OCI-M2 (cell line): ENCODE measurements at regions not wholly inside any gene's neighbourhood (a gene's known extent, or its start where the extent isn't known, plus 50 kb on each side); places are given as distances from the start of the nearest gene placed in this dataset.
"Not testable (repeated sequence)": the region's sequence is repeated elsewhere in the genome, so short reads cannot be mapped to it uniquely, and the experiment has no call there.

Experiments used
- DNase-seq: peaks from one replicate; lab custom pipeline; 2025; ENCODE audit not compliant: unreplicated experiment; lab: John Stamatoyannopoulos, UW

DNA sequence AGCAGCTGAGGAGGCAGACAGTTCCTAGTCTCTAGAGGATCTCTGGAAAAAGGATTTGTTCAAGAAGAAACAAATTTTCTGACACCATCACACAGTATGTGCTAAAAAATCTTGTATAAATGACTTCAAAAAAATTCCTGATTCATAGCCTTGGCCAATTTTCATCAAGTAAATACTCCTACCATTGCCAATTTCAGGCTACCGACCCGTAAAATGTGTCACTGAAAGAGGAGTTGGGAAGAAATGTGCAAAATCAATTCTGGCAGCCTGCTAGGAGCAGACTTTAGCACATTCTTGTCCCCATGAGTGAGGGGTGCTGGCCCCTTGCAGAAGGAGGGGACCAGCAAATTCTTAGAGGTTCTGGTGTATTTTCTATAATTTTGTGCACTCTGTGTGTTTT is 109.4 kb downstream of the TMEM30B start:
- DNase-seq: no peak

DNA sequence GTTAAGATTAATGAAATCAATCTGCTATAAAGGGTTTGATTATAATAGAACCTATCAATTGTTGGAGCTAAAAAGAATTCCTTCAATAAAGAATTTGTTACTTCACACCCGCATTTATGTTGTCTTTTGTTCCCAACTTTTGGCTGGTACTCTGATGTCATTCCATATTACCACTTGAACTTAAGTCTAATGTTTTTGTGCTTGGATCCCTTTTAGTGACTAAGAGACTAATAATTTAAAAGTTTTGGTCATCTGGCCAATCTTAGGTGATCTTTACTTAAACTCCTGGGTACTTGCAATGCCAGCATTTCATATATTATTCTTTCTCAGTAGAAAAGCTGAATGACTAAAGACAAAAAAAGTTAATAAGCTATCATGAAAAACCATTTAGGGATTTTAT is 113.0 kb downstream of the TMEM30B start:
- no peak for DNase-seq

DNA sequence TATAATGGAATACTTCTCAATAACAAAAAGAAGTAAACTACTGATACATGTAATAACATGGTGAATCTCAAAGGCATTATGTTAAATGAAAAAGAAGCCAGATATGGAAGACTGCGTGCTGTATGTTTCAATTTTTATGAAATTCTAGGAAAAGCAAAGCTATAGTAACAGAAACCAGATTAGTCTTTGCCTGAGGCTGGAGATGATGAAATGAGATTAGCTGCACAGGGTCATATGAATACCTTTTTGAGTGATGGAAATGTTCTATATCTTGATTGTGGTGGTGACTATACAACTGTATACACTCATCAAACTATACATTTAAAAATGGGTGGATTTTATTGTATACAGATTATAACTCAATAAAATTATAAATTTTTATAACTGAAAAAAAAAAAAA is 113.5 kb downstream of the TMEM30B start:
- DNase-seq: no peak

GRCh38 chr14:61160798-61161197 is 120.3 kb downstream of the TMEM30B start:
- no peak for DNase-seq

DNA sequence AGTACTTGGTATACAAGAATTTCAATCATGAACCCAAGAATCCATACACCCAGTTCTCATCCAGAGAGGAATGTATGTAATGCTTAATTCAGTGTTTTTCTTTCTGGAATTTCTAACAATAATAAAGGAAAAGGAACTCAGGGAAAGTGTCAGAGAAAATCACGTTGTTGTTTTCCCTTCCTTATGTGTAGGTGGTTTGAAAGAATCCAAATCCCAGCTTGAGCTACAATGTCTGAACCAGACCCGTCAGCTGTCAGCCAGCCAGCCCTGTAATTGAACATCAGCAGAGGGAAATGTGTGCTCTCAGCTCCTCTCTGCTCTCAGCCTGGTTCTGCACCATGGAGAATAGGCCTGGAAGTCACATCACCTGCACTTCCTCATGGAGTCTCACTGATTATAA is 126.5 kb downstream of the TMEM30B start:
- DNase-seq: no peak

GRCh38 chr14:61153914-61154545 is 127.1 kb downstream of the TMEM30B start:
- DNase-seq: no peak

GRCh38 chr14:61153431-61153830 is 127.7 kb downstream of the TMEM30B start:
- DNase-seq: no peak

DNA sequence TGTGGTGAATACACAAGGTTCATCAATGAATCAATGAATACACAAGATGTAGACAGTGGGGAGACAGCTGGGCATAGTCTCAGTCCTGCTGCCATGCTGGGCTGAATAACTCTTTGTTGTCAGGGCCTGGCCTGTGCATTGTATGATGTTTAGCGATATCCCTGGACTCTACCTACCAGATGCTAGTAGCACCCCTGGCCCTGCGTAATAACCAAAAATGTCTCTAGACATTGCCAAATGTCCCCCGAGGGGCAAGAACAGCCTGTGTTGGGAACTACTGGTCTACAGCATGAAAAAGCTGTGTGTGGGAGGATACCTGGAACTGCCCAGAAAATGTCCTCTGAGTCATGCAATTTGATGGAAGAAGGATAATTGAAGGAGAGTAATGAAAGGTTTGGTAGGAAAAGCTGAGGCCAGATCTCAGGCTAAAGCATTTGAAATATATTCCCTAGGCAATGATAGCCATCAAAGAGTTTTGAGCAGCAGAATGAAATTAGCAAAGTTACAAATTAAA is 128.2 kb downstream of the TMEM30B start:
- no peak for DNase-seq

GRCh38 chr14:61151251-61151650 is 129.9 kb downstream of the TMEM30B start:
- DNase-seq: no peak

- no peak for DNase-seq
Observed at GRCh38 chr14:61150851-61151250, 130.3 kb downstream of the TMEM30B start.

- no peak for DNase-seq
Observed at GRCh38 chr14:61149896-61150295, 131.2 kb downstream of the TMEM30B start.

- no peak for DNase-seq
Observed at GRCh38 chr14:61148742-61149350, 132.3 kb downstream of the TMEM30B start.

- no peak for DNase-seq
Observed at GRCh38 chr14:61147831-61148549, 133.1 kb downstream of the TMEM30B start.

DNA sequence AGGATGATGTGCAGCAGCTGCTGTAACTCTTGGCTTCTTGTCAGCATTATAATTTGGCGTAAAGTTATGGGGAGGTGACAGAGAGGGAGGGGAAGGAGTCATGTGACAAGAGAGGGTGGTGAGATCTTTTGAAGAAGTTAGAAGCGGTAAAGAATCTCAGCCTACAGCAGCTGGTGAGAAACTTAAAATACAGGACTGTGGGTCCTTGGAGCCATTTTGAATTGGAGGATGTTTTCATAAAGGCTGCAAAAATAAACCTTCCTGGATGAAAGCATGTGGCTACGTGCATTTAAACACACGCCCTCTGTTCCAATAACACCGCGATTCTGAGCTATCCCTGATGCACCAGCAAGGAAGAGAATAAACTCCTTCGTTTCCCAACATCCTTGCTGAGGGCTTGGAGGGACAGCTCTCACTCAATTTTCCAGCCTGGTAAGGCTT is 133.7 kb downstream of the TMEM30B start:
- DNase-seq: no peak

- DNase-seq: no peak
Observed at GRCh38 chr14:61146899-61147298, 134.2 kb downstream of the TMEM30B start.

GRCh38 chr14:61145903-61146481 is 135.1 kb downstream of the TMEM30B start:
- no peak for DNase-seq

GRCh38 chr14:61145034-61145902 is 135.9 kb downstream of the TMEM30B start:
- DNase-seq: no peak

DNA sequence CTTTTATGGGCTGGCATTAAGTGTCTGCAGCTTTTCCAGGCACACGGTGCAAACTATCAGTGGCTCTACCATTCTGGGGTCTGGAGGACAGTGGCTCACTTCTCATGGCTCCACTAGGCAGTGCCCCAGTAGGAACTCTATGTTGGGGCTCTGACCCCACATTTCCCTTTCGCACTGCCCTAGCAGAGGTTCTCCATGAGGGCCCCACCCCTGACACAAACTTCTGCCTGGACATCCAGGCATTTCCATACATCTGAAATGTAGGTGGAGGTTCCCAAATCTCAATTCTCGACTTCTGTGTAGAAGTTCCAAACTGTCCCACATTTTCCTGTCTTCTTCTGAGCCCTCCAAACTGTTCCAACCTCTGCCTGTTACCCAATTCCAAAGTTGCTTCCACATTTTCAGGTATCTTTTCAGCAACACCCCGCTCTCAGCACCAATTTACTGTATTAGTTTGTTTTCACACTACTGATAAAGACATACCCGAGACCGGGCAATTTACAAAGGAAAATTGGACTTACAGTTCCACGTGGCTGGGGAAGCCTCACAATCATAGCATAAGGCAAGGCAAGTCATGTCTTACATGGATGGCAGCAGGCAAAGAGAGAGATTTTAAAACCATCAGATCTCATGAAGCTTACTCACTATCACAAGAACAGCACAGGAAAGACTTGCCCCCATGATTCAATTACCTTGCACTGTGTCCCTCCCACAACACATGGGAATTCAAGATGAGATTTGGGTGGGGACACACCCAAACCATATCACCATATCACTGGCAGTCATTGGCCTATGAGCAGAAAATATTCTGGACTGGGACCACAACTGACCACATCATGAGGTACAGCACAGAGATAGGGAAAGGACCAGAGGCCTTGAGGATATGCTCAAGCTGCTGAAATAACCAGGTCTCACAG is 136.8 kb downstream of the TMEM30B start:
- not testable (repeated sequence) for DNase-seq

DNA sequence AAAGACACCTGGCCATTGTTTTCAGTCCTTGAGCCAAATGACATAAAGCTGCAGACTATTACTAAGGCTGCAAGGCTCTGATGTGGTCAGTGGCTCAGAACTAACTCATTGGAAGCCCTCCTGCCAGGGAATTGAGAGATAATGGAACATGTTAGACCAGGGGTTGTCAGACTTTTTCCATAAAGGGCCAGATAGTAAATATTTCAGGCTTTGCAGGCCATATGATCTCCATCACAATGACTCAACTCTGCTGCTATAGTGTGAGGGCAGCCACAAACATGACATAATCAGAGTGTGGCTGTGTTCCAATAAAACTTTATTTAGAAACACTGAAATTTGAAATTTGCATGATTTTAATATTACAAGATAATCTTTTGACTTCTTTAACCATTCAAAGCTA is 140.3 kb downstream of the TMEM30B start:
- no peak for DNase-seq

- DNase-seq: no peak
Observed at GRCh38 chr14:61140271-61140670, 140.9 kb downstream of the TMEM30B start.
